H1 (cell line): ENCODE measurements at regions not wholly inside any gene's neighbourhood (a gene's known extent, or its start where the extent isn't known, plus 50 kb on each side); places are given as distances from the start of the nearest gene placed in this dataset.

Source experiments
- CHD1 ChIP-seq: IDR thresholded peaks from 2 replicates; pipeline ENCODE4 v1.6.1; 2012; ENCODE audit warnings: low read depth, low read length, improper control_type of control experiment
- CREB1 ChIP-seq: IDR thresholded peaks from 2 replicates; pipeline ENCODE4 v1.6.1; 2012; ENCODE audit warnings: inconsistent platforms
- RNF2 ChIP-seq: fragments of 200-900, 300-1000 bp; sonication (generic); IDR thresholded peaks from 2 replicates; pipeline ENCODE4 v1.7.1; 2016; ENCODE audit warnings: borderline replicate concordance, low read depth, mild to moderate bottlenecking, antibody characterized with exemption, low read length; ENCODE audit not compliant: poor library complexity, severe bottlenecking; ENCODE audit errors: missing control alignments
- RXRA ChIP-seq: IDR thresholded peaks from 2 replicates; pipeline ENCODE4 v1.6.1; 2011; ENCODE audit warnings: low read depth, mild to moderate bottlenecking, low read length, moderate library complexity; ENCODE audit not compliant: insufficient read depth
- SP1 ChIP-seq: IDR thresholded peaks from 2 replicates; pipeline ENCODE4 v1.6.1; 2011; ENCODE audit warnings: low read depth, low read length
- SUZ12 ChIP-seq: fragments of 200-600 bp; sonication (generic); IDR thresholded peaks from 2 replicates; pipeline ENCODE4 v1.6.1; 2012; ENCODE audit warnings: mild to moderate bottlenecking, inconsistent platforms, low read length, moderate library complexity, mixed read lengths

GRCh38 chr2:4635289-4635688 lies 931.9 kb downstream of the DCDC2C start (continued):
- TF ChIP-seq SP1 (no peak), CREB1 (no peak), RNF2 (no peak), RXRA (no peak), CHD1 (no peak), SUZ12 (no peak)
